ENCODE measurements at regions not wholly inside any gene's neighbourhood (a gene's known extent, or its start where the extent isn't known, plus 50 kb on each side); places are given as distances from the start of the nearest gene placed in this dataset.
A peak's percentile ranks its signal among the peaks of the same experiment; 100 is the strongest.
"Not testable (repeated sequence)": the region's sequence is repeated elsewhere in the genome, so short reads cannot be mapped to it uniquely, and the experiment has no call there.

DNA sequence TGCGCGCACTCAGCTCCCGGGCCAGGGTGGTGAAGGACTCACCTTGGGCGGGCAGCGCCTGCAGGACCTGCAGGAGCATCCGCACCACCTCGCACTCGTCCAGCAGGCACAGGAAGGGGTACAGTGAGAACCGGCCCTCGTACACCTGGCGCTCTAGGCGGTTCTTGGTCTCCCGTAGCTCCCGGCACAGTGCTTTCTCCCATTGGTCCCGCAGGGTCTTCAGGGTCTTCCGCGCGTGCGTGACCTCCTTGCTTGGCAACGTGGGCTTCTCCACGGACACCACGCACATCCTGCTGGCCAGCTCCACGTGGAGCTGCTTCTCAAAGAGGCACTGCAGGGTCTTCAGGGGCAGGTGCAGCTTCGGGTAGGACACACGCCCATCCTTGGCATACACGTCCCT lies 74.1 kb upstream of the MED13 start:
- Mint-ChIP-seq H3K27me3 (peaks cover 27 to 37% of the 10 kb centered on the region in 2 donors), H3K9me3 (peaks cover 0 to 5% (median 0%) of the 10 kb centered on the region in 3 donors), H3K4me1 (peaks cover 0 to 6% (median 2%) of the 10 kb centered on the region in 3 donors), H3K36me3 (no peaks in the 10 kb centered on the region), H3K27ac (no peak overlapping the region), H3K4me3 (peak overlapping the region in 2 of 3 donors; percentile 21 to 54)
- Histone ChIP-seq H3K27ac (ENCODE audit: low read length) (no peak overlapping the region), H3K4me1 (ENCODE audit: control insufficient read depth in 1 of 2, extremely low read depth in 1 of 2, insufficient read depth in 2 of 2, low read length in 2 of 2) (peaks cover 0 to 9% of the 10 kb centered on the region in 2 experiments), H3K4me3 (ENCODE audit: control insufficient read depth in 1 of 2, extremely low read depth in 1 of 2, low read length in 1 of 2) (no peak overlapping the region), H3K36me3 (ENCODE audit: control insufficient read depth in 2 of 2, extremely low read depth in 1 of 2, insufficient read depth in 1 of 2, low read length in 1 of 2) (no peaks in the 10 kb centered on the region), H3K9me3 (no peaks in the 10 kb centered on the region), H3K27me3 (replicated peaks in 1 of 2; ENCODE audit: control insufficient read depth in 2 of 2, extremely low read depth in 1 of 2, insufficient read depth in 2 of 2, low read length in 1 of 2) (peaks cover 0 to 25% of the 10 kb centered on the region in 2 experiments)
- DNase-seq, result no peak
- CTCF ChIA-PET, result no interaction called here
- WGBS (ENCODE audit: insufficient coverage), result 74% methylated on average over 26 of the region's 26 CpGs
- POLR2A ChIA-PET, result no interaction called here
- ATAC-seq (replicated peaks in 1 of 4), result no peak

DNA sequence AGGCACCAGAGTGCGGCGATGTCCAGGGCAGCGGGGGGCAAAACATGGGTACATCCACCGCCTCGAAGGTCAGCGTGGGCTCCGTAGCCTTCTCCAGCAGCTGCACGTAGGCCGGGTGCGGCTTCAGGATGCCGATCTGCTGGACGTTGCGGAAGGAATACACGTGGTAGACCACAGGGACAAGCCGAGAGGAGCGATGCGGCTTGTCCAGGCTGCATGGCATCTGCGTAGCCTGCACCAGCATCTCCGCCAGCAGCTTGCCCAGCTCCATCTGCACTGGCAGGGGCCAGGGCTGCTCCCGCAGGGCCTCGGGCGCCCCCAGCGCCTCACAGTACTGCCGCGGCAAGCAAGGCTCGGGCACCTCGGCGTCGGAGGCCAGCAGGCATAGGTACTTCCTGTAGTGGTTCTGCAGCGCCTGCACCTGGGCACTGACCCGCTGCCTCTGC lies 73.6 kb upstream of the MED13 start:
- POLR2A ChIA-PET; H3K4me1 Mint-ChIP-seq; H3K27ac Mint-ChIP-seq; H3K36me3 Mint-ChIP-seq; H3K27ac ChIP-seq (ENCODE audit: low read length); CTCF ChIA-PET; H3K9me3 Mint-ChIP-seq; H3K4me1 ChIP-seq (ENCODE audit: control insufficient read depth in 1 of 2, extremely low read depth in 1 of 2, insufficient read depth in 2 of 2, low read length in 2 of 2); H3K36me3 ChIP-seq (ENCODE audit: control insufficient read depth in 2 of 2, extremely low read depth in 1 of 2, insufficient read depth in 1 of 2, low read length in 1 of 2); H3K9me3 ChIP-seq: not testable (repeated sequence)
- DNase-seq (peak in 2 of 35 experiments; percentile 2 to 7), ATAC-seq (replicated peaks in 1 of 4) (peak in 2 of 4 experiments; percentile 32 to 57)
- Mint-ChIP-seq H3K27me3 (peaks cover 26 to 37% of the 10 kb centered on the region in 2 donors), H3K4me3 (peak overlapping the region in 2 of 3 donors; percentile 9 to 54)
- WGBS (ENCODE audit: insufficient coverage), result 12% methylated on average over 26 of the region's 31 CpGs
- Histone ChIP-seq H3K27me3 (replicated peaks in 1 of 2; ENCODE audit: control insufficient read depth in 2 of 2, extremely low read depth in 1 of 2, insufficient read depth in 2 of 2, low read length in 1 of 2) (peaks cover 0 to 25% of the 10 kb centered on the region in 2 experiments), H3K4me3 (ENCODE audit: control insufficient read depth in 1 of 2, extremely low read depth in 1 of 2, low read length in 1 of 2) (peak overlapping the region in 1 of 2 donors; percentile 38)

DNA sequence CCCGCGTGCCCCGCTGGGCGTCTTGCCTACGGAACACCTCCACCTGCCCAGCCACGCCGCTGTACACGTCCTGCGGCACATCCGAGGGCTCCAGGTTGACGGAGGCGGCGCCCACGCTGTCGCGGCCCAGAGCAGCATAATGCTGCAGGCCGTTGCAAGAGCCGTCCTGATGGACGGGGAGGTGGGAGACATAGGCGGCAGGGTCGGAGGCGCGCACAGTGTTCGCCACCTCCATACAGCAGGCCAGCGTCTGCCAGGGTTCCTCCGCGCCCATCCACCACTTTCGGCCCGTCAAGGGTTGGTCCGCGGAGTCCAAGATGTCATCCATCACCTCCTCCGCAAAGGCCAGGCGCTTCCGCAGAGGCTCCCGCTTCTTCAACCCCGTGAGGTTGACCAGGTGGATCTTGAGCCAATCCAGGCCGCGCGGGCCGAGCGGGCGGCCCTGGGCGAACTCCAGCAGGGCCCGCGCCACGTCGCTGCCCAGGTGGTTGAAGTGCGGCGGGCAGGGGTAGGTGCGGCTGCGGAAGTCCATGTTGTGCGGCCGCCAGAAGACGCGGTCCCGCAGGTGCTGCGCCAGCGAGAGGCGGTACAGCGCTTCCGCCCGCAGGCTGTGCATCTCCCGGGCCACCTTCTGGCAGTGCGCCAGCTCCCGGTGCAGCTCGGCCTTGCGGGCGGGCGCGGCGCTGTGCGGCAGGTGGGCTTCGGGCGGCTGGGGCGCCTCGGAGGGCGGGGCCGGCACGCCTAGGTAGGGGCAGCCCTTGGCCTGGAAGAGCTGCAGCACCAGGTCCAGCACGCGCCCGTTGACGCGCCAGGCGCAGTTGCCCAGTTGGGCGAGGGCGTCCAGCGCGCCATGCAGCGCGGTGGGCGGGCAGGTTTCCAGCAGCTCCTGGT lies 72.9 kb upstream of the MED13 start:
- peaks cover 0 to 25% of the 10 kb centered on the region in 2 experiments for H3K27me3 ChIP-seq (replicated peaks in 1 of 2; ENCODE audit: control insufficient read depth in 2 of 2, extremely low read depth in 1 of 2, insufficient read depth in 2 of 2, low read length in 1 of 2)
- H3K4me1 ChIP-seq (ENCODE audit: control insufficient read depth in 1 of 2, extremely low read depth in 1 of 2, insufficient read depth in 2 of 2, low read length in 2 of 2); POLR2A ChIA-PET; H3K9me3 ChIP-seq; H3K4me3 ChIP-seq (ENCODE audit: control insufficient read depth in 1 of 2, extremely low read depth in 1 of 2, low read length in 1 of 2); CTCF ChIA-PET; H3K4me1 Mint-ChIP-seq; H3K27ac ChIP-seq (ENCODE audit: low read length); H3K36me3 ChIP-seq (ENCODE audit: control insufficient read depth in 2 of 2, extremely low read depth in 1 of 2, insufficient read depth in 1 of 2, low read length in 1 of 2); H3K27ac Mint-ChIP-seq; H3K36me3 Mint-ChIP-seq; H3K9me3 Mint-ChIP-seq: not testable (repeated sequence)
- H3K4me3 Mint-ChIP-seq, result peak overlapping the region in 2 of 3 donors; percentile 24 to 54
- 25% methylated on average over 71 of the region's 92 CpGs for WGBS (ENCODE audit: insufficient coverage)
- DNase-seq (peak in 2 of 35 experiments; percentile 4 to 6), ATAC-seq (replicated peaks in 1 of 4) (peak in 1 of 4 experiments; percentile 51)
- peaks cover 26 to 37% of the 10 kb centered on the region in 2 donors for H3K27me3 Mint-ChIP-seq

DNA sequence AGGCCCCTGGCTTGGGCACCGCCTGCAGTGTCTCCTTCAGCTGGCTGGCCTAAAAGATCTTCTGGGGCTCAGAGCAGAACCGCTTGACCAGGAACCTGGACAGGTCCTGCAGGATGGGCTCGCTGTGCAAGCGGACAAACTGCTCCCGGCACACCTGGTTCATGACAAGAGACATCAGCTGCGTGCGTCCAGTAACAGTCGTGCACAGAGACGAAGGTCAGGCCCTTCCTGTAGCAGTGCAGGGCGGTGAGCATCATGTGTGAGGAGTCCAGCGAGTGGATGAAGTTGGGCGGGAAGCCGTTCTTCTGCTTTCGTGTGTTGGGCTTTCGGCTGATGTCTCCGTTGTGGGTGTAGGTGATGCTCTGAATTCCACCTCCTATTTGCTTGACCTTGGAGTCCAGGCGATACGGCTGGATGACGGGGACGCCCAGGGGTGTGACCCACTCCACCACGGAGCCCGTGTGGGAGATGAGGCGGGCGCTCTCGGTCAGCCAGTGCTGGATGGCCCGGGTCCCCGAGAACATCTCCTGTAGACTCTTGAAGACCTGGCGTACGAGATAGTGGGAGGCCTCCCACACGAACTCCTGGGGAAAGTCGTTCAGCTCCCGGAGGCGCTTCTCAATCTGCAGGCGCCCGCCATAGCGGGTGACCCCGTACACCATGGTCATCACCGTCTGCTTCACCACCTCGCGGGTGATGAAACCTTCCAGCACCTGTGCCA lies 72.1 kb upstream of the MED13 start:
- H3K9me3 ChIP-seq; CTCF ChIA-PET; H3K36me3 ChIP-seq (ENCODE audit: control insufficient read depth in 2 of 2, extremely low read depth in 1 of 2, insufficient read depth in 1 of 2, low read length in 1 of 2); POLR2A ChIA-PET; H3K36me3 Mint-ChIP-seq; H3K27ac Mint-ChIP-seq; H3K27ac ChIP-seq (ENCODE audit: low read length); H3K9me3 Mint-ChIP-seq; H3K4me1 ChIP-seq (ENCODE audit: control insufficient read depth in 1 of 2, extremely low read depth in 1 of 2, insufficient read depth in 2 of 2, low read length in 2 of 2); DNase-seq; H3K4me1 Mint-ChIP-seq; ATAC-seq (replicated peaks in 1 of 4); H3K4me3 ChIP-seq (ENCODE audit: control insufficient read depth in 1 of 2, extremely low read depth in 1 of 2, low read length in 1 of 2): not testable (repeated sequence)
- H3K27me3 ChIP-seq (replicated peaks in 1 of 2; ENCODE audit: control insufficient read depth in 2 of 2, extremely low read depth in 1 of 2, insufficient read depth in 2 of 2, low read length in 1 of 2), result peaks cover 0 to 25% of the 10 kb centered on the region in 2 experiments
- Mint-ChIP-seq H3K27me3 (peaks cover 21 to 37% of the 10 kb centered on the region in 2 donors), H3K4me3 (peak overlapping the region in 1 of 3 donors; percentile 52)
- WGBS (ENCODE audit: insufficient coverage), result 91% methylated on average over 40 of the region's 40 CpGs

DNA sequence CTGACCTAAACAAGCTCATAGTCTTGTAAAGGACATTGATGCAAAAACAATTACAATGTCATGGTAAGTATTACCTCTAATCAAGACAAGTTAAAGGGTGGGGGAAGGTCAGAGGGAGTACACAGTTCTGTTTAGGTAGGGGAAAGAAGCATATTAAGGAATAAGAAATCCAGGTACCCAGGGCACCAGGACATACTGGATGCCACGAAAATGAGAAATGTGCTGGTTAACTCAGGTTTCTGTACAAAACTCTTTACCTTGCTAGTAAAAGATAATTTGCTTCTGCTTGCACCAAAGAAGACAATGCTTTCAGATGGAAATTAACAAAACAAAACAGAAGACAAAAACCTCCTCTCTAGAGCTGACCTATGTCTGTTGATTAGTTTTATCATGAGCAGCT lies 70.7 kb upstream of the MED13 start:
- Mint-ChIP-seq H3K27me3 (peaks cover 20 to 34% of the 10 kb centered on the region in 2 donors), H3K9me3 (no peaks in the 10 kb centered on the region), H3K36me3 (no peaks in the 10 kb centered on the region), H3K27ac (no peak overlapping the region), H3K4me1 (peaks cover 0 to 6% (median 2%) of the 10 kb centered on the region in 3 donors), H3K4me3 (peak overlapping the region in 1 of 3 donors; percentile 32)
- Histone ChIP-seq H3K27ac (ENCODE audit: low read length) (no peak overlapping the region), H3K27me3 (replicated peaks in 1 of 2; ENCODE audit: control insufficient read depth in 2 of 2, extremely low read depth in 1 of 2, insufficient read depth in 2 of 2, low read length in 1 of 2) (peaks cover 0 to 25% of the 10 kb centered on the region in 2 experiments), H3K4me3 (ENCODE audit: control insufficient read depth in 1 of 2, extremely low read depth in 1 of 2, low read length in 1 of 2) (no peak overlapping the region), H3K4me1 (ENCODE audit: control insufficient read depth in 1 of 2, extremely low read depth in 1 of 2, insufficient read depth in 2 of 2, low read length in 2 of 2) (peaks cover 0 to 9% of the 10 kb centered on the region in 2 experiments), H3K9me3 (no peaks in the 10 kb centered on the region), H3K36me3 (ENCODE audit: control insufficient read depth in 2 of 2, extremely low read depth in 1 of 2, insufficient read depth in 1 of 2, low read length in 1 of 2) (no peaks in the 10 kb centered on the region)
- ATAC-seq (replicated peaks in 1 of 4), result no peak
- POLR2A ChIA-PET, result interaction anchor here in 1 of 2 donors (0.5 kb wide), 1 partner anchor 738 kb away, joined by 6 read pairs; no protein-coding TSS in a partner anchor
- WGBS (ENCODE audit: insufficient coverage), result 80% methylated on average over 1 of the region's 1 CpG
- CTCF ChIA-PET, result interaction anchor here in 1 of 2 donors (0.6 to 0.7 kb wide), 2 partner anchors 913 to 945 kb away, joined by 5 to 8 read pairs; no protein-coding TSS in a partner anchor
- no peak for DNase-seq

DNA sequence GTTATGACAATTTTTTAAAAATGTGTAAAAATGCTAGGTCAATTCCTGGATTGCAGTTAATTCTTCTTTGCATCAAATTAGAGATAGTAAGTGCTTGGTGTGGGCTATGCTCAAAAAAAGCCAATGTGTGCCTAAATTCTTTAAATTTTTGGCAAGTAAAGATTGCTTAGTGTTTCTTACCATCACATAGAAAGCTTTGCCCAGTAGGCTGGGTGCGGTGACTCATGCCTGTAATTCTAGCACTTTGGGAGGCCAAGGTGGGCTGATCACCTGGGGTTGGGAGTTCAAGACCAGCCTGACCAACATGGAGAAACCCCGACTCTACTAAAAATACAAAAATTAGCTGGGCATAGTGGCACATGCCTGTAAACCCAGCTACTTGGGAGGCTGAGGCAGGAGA lies 70.0 kb upstream of the MED13 start:
- H3K36me3 ChIP-seq (ENCODE audit: control insufficient read depth in 2 of 2, extremely low read depth in 1 of 2, insufficient read depth in 1 of 2, low read length in 1 of 2); DNase-seq; ATAC-seq (replicated peaks in 1 of 4); H3K9me3 ChIP-seq; POLR2A ChIA-PET; H3K27ac ChIP-seq (ENCODE audit: low read length); H3K36me3 Mint-ChIP-seq; H3K9me3 Mint-ChIP-seq; H3K4me3 Mint-ChIP-seq; H3K27ac Mint-ChIP-seq; H3K4me3 ChIP-seq (ENCODE audit: control insufficient read depth in 1 of 2, extremely low read depth in 1 of 2, low read length in 1 of 2); H3K4me1 Mint-ChIP-seq; H3K4me1 ChIP-seq (ENCODE audit: control insufficient read depth in 1 of 2, extremely low read depth in 1 of 2, insufficient read depth in 2 of 2, low read length in 2 of 2): not testable (repeated sequence)
- H3K27me3 ChIP-seq (replicated peaks in 1 of 2; ENCODE audit: control insufficient read depth in 2 of 2, extremely low read depth in 1 of 2, insufficient read depth in 2 of 2, low read length in 1 of 2), result peaks cover 0 to 25% of the 10 kb centered on the region in 2 experiments
- 83% methylated on average over 1 of the region's 2 CpGs for WGBS (ENCODE audit: insufficient coverage)
- H3K27me3 Mint-ChIP-seq, result peaks cover 17 to 31% of the 10 kb centered on the region in 2 donors
- CTCF ChIA-PET, result interaction anchor here in 1 of 2 donors (0.6 to 0.7 kb wide), 2 partner anchors 913 to 945 kb away, joined by 5 to 8 read pairs; no protein-coding TSS in a partner anchor
